Spinal cord (tissue), 9 donors: ENCODE measurements at regions not wholly inside any gene's neighbourhood (a gene's known extent, or its start where the extent isn't known, plus 50 kb on each side); places are given as distances from the start of the nearest gene placed in this dataset.

Experiments
- DNase-seq, 6 donors: peaks; one replicate each; pipeline versions ENCODE4 v3.0.0 to v3.0.0-alpha.2; 2013 to 2015; ENCODE audit warnings: low spot score in 6 of 6, low read depth in 4 of 6
- H3K27ac ChIP-seq: one replicate; pipeline ENCODE4 v1.5.1; 2013; ENCODE audit warnings: low read depth, low read length, control low read depth
- H3K27me3 ChIP-seq: one replicate; pipeline ENCODE4 v1.6.1; 2013; ENCODE audit warnings: low read length; ENCODE audit not compliant: control insufficient read depth, insufficient read depth
- H3K36me3 ChIP-seq: one replicate; pipeline ENCODE4 v1.6.1; 2013; ENCODE audit warnings: low read length; ENCODE audit not compliant: control insufficient read depth, insufficient read depth
- H3K4me1 ChIP-seq: one replicate; pipeline ENCODE4 v1.6.1; 2013; ENCODE audit warnings: low read length; ENCODE audit not compliant: control insufficient read depth, insufficient read depth
- H3K4me3 ChIP-seq: one replicate; pipeline ENCODE4 v1.5.1; 2013; ENCODE audit warnings: low read depth, low read length, control low read depth
- H3K9me3 ChIP-seq: one replicate; pipeline ENCODE4 v1.6.1; 2013; ENCODE audit warnings: low read length; ENCODE audit not compliant: control insufficient read depth, insufficient read depth
- WGBS: methylation state at CpG from one replicate; pipeline ENCODE4 v1.1.5; 2013; ENCODE audit warnings: missing lambda C conversion rate; ENCODE audit not compliant: insufficient coverage; 5-methylcytosine and 5-hydroxymethylcytosine counted together
- donor health status: healthy.

- Histone ChIP-seq H3K27ac (no peak overlapping the region), H3K4me3 (no peak overlapping the region), H3K36me3 (no peaks in the 10 kb centered on the region), H3K4me1 (no peaks in the 10 kb centered on the region), H3K27me3 (no peaks in the 10 kb centered on the region), H3K9me3 (peaks cover 15% of the 10 kb centered on the region)
- DNase-seq = no peak
Observed at GRCh38 chr9:104412238-104412637, 91.8 kb upstream of the OR13F1 start.

GRCh38 chr9:104416470-104416869 lies 87.6 kb upstream of the OR13F1 start:
- H3K27ac ChIP-seq = no peak overlapping the region

DNA sequence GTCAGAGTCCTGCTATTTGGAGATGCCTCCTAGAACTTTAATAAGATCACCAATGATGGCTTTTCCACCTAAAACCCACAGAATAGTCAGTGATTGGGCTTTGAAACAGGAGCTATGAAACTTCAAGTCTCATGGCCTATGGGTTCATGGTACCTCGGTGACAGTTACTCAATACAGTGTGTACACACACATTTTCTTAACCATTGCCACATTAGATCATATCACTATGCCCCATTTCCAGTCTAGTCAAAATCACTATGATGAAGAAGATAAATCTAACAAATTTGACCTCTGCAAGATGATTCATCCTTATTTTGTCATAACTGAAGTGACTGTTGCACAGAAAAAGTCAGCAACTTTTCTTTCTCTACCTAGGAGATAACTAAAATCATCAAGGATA lies 86.8 kb upstream of the OR13F1 start:
- 100% methylated on average over 1 of the region's 1 CpG for WGBS

More at GRCh38 chr9:104416470-104416869, 87.6 kb upstream of the OR13F1 start:
- Histone ChIP-seq H3K27me3 (no peaks in the 10 kb centered on the region), H3K36me3 (no peaks in the 10 kb centered on the region), H3K4me3 (no peak overlapping the region), H3K9me3 (peaks cover 11% of the 10 kb centered on the region), H3K4me1 (no peaks in the 10 kb centered on the region)
- DNase-seq = no peak

GRCh38 chr9:104429031-104429546 lies 75.0 kb upstream of the OR13F1 start:
- 63% methylated on average over 2 of the region's 2 CpGs for WGBS
- no peaks in the 10 kb centered on the region for H3K9me3 ChIP-seq
- no peak overlapping the region for H3K27ac ChIP-seq
- H3K27me3 ChIP-seq = no peaks in the 10 kb centered on the region
- no peak for DNase-seq
- H3K36me3 ChIP-seq = no peaks in the 10 kb centered on the region
- H3K4me1 ChIP-seq = no peaks in the 10 kb centered on the region
- H3K4me3 ChIP-seq = no peak overlapping the region

More for the DNA sequence above, 86.8 kb upstream of the OR13F1 start:
- H3K27me3 ChIP-seq = no peaks in the 10 kb centered on the region
- no peak overlapping the region for H3K4me3 ChIP-seq
- peaks cover 9% of the 10 kb centered on the region for H3K9me3 ChIP-seq
- no peak overlapping the region for H3K27ac ChIP-seq
- H3K4me1 ChIP-seq = no peaks in the 10 kb centered on the region
- no peak for DNase-seq
- no peaks in the 10 kb centered on the region for H3K36me3 ChIP-seq

DNA sequence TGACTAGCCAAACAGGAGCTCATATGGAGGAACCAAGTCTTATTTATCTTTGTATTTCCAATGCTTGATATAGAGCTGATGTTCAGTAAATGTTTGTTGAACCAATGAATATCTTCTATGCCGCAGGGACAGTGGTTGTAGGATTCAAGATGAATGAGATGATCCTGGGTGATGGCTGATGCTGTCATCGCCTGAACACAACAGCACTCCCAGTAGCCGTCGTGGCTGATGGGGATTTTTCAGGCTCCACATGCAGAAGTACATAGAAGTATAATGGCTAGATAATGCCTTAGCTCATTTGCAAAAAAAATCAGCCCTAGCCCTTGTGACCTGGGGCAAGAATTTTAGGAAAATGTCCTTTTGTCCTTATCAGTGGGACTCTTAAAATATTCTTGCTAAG lies 69.0 kb upstream of the OR13F1 start:
- no peak for DNase-seq
- Histone ChIP-seq H3K27ac (no peak overlapping the region), H3K4me1 (no peaks in the 10 kb centered on the region), H3K27me3 (no peaks in the 10 kb centered on the region), H3K36me3 (no peaks in the 10 kb centered on the region), H3K4me3 (no peak overlapping the region), H3K9me3 (no peaks in the 10 kb centered on the region)
- 90% methylated on average over 4 of the region's 4 CpGs for WGBS

GRCh38 chr9:104448036-104448435 lies 56.0 kb upstream of the OR13F1 start:
- H3K27ac ChIP-seq = no peak overlapping the region
- WGBS = no CpG with 5 or more reads among the region's 5 CpGs
- H3K4me3 ChIP-seq = no peak overlapping the region
- H3K27me3 ChIP-seq = no peaks in the 10 kb centered on the region
- H3K36me3 ChIP-seq = no peaks in the 10 kb centered on the region
- H3K4me1 ChIP-seq = no peaks in the 10 kb centered on the region
- no peaks in the 10 kb centered on the region for H3K9me3 ChIP-seq
- DNase-seq = peak in 2 of 6 donors; percentile 47 to 73
